ENCODE measurements at regions not wholly inside any gene's neighbourhood (a gene's known extent, or its start where the extent isn't known, plus 50 kb on each side); places are given as distances from the start of the nearest gene placed in this dataset.

DNA sequence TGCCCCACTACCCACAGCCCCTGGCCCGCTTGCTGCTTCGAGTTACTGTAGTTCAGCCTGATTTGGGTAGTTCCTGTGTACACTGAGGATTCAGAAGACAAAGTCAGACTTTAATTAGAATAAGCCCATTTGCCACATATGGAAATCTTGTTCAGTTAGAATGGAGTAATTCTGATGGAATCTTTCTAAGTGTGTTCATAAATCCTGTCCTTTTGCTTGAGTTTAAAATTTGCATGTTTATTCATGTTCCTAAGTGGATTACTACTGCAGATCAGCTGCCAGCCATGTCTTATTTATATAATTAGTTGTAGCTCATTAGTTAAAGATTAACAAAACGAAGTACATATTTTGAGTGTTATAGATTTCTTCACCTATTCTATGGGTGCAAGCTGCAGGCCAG lies 504.5 kb downstream of the PCNX1 start:
- Histone ChIP-seq H3K36me3 (ENCODE audit: control insufficient read depth in 1 of 2, insufficient read depth in 2 of 2, low read depth in 1 of 2, low read length in 2 of 2) (no peaks in the 10 kb centered on the region), H3K4me2 (ENCODE audit: low read length, poor library complexity, severe bottlenecking) (no peak overlapping the region), H3K9ac (ENCODE audit: low read length) (no peak overlapping the region), H4K91ac (ENCODE audit: low read length) (no peak overlapping the region), H2BK15ac (ENCODE audit: low read depth, poor library complexity, severe bottlenecking) (no peak overlapping the region), H3K9me3 (ENCODE audit: control insufficient read depth, low read length) (no peaks in the 10 kb centered on the region), H3K14ac (ENCODE audit: low read length in 2 of 2) (no peak overlapping the region), H3K4me3 (ENCODE audit: insufficient read depth in 1 of 2, low read depth in 1 of 2, low read length in 2 of 2) (no peak overlapping the region), H3K4ac (ENCODE audit: low read depth in 1 of 2, low read length in 2 of 2) (no peak overlapping the region), H3K27ac (ENCODE audit: low read length, poor library complexity, severe bottlenecking) (no peak overlapping the region), H2BK12ac (ENCODE audit: low read length in 2 of 2) (no peak overlapping the region), H3K79me1 (replicated peaks; ENCODE audit: low read length, poor library complexity, severe bottlenecking) (peaks cover 20% of the 10 kb centered on the region), H3K27me3 (ENCODE audit: control insufficient read depth in 1 of 2, insufficient read depth in 1 of 2, low read length in 2 of 2) (no peaks in the 10 kb centered on the region), H3K4me1 (ENCODE audit: control insufficient read depth, insufficient read depth, low read depth, low read length) (no peaks in the 10 kb centered on the region), H2AK5ac (ENCODE audit: low read length, severe bottlenecking) (no peak overlapping the region), H2AFZ (ENCODE audit: low read depth, low read length) (no peak overlapping the region), H4K8ac (ENCODE audit: low read length) (no peak overlapping the region), H3K18ac (ENCODE audit: low read depth in 1 of 2, low read length in 2 of 2) (no peak overlapping the region), H2BK5ac (ENCODE audit: low read depth, low read length, poor library complexity, severe bottlenecking) (no peak overlapping the region), H3K23ac (ENCODE audit: low read length in 2 of 2) (no peak overlapping the region), H2BK120ac (ENCODE audit: low read depth, low read length) (no peak overlapping the region)
- WGBS: 97% methylated on average over 2 of the region's 3 CpGs
- no peak for DNase-seq

- Histone ChIP-seq H3K9me3 (ENCODE audit: control insufficient read depth, low read length) (no peaks in the 10 kb centered on the region), H3K79me1 (replicated peaks; ENCODE audit: low read length, poor library complexity, severe bottlenecking) (peaks cover 15% of the 10 kb centered on the region), H2BK5ac (ENCODE audit: low read depth, low read length, poor library complexity, severe bottlenecking) (no peak overlapping the region), H2AFZ (ENCODE audit: low read depth, low read length) (no peak overlapping the region), H3K27me3 (ENCODE audit: control insufficient read depth in 1 of 2, insufficient read depth in 1 of 2, low read length in 2 of 2) (no peaks in the 10 kb centered on the region), H3K9ac (ENCODE audit: low read length) (peak overlapping the region; percentile 27), H4K91ac (ENCODE audit: low read length) (no peak overlapping the region), H3K18ac (ENCODE audit: low read depth in 1 of 2, low read length in 2 of 2) (no peak overlapping the region), H2BK15ac (ENCODE audit: low read depth, poor library complexity, severe bottlenecking) (no peak overlapping the region), H3K27ac (ENCODE audit: low read length, poor library complexity, severe bottlenecking) (no peak overlapping the region), H3K4me3 (ENCODE audit: insufficient read depth in 1 of 2, low read depth in 1 of 2, low read length in 2 of 2) (no peak overlapping the region), H3K14ac (ENCODE audit: low read length in 2 of 2) (no peak overlapping the region), H2AK5ac (ENCODE audit: low read length, severe bottlenecking) (no peak overlapping the region), H3K23ac (ENCODE audit: low read length in 2 of 2) (no peak overlapping the region), H3K4me1 (ENCODE audit: control insufficient read depth, insufficient read depth, low read depth, low read length) (no peaks in the 10 kb centered on the region), H4K8ac (ENCODE audit: low read length) (no peak overlapping the region), H3K4ac (ENCODE audit: low read depth in 1 of 2, low read length in 2 of 2) (no peak overlapping the region), H2BK120ac (ENCODE audit: low read depth, low read length) (no peak overlapping the region), H3K4me2 (ENCODE audit: low read length, poor library complexity, severe bottlenecking) (no peak overlapping the region), H3K36me3 (ENCODE audit: control insufficient read depth in 1 of 2, insufficient read depth in 2 of 2, low read depth in 1 of 2, low read length in 2 of 2) (no peaks in the 10 kb centered on the region), H2BK12ac (ENCODE audit: low read length in 2 of 2) (no peak overlapping the region)
- DNase-seq: peak; percentile 36
- no CpG with 5 or more reads among the region's 5 CpGs for WGBS
Measured at GRCh38 chr14:71414631-71415403, 507.6 kb downstream of the PCNX1 start.

DNA sequence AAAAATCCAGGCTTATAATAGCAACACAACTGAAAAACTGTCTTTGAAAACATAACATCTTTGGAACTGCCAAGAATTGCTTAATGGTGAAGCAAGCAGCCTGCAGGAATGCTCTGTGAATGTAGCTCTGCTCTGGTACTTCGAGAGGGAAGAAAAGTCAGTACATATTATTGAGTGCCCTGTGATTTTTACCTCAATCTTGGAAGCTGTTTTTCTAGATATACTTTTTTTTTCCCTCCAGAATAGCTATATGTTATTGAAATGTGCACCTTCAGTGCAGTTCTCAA lies 508.1 kb downstream of the PCNX1 start:
- Histone ChIP-seq H2BK12ac (ENCODE audit: low read length in 2 of 2) (no peak overlapping the region), H2AK5ac (ENCODE audit: low read length, severe bottlenecking) (no peak overlapping the region), H3K27ac (ENCODE audit: low read length, poor library complexity, severe bottlenecking) (no peak overlapping the region), H3K27me3 (ENCODE audit: control insufficient read depth in 1 of 2, insufficient read depth in 1 of 2, low read length in 2 of 2) (no peaks in the 10 kb centered on the region), H3K4me1 (ENCODE audit: control insufficient read depth, insufficient read depth, low read depth, low read length) (no peaks in the 10 kb centered on the region), H3K4me2 (ENCODE audit: low read length, poor library complexity, severe bottlenecking) (no peak overlapping the region), H4K8ac (ENCODE audit: low read length) (no peak overlapping the region), H3K4me3 (ENCODE audit: insufficient read depth in 1 of 2, low read depth in 1 of 2, low read length in 2 of 2) (no peak overlapping the region), H3K9me3 (ENCODE audit: control insufficient read depth, low read length) (no peaks in the 10 kb centered on the region), H4K91ac (ENCODE audit: low read length) (no peak overlapping the region), H3K79me1 (replicated peaks; ENCODE audit: low read length, poor library complexity, severe bottlenecking) (peaks cover 15% of the 10 kb centered on the region), H2BK5ac (ENCODE audit: low read depth, low read length, poor library complexity, severe bottlenecking) (no peak overlapping the region), H2BK120ac (ENCODE audit: low read depth, low read length) (no peak overlapping the region), H3K14ac (ENCODE audit: low read length in 2 of 2) (no peak overlapping the region), H3K36me3 (ENCODE audit: control insufficient read depth in 1 of 2, insufficient read depth in 2 of 2, low read depth in 1 of 2, low read length in 2 of 2) (no peaks in the 10 kb centered on the region), H3K4ac (ENCODE audit: low read depth in 1 of 2, low read length in 2 of 2) (no peak overlapping the region), H3K9ac (ENCODE audit: low read length) (no peak overlapping the region), H2AFZ (ENCODE audit: low read depth, low read length) (no peak overlapping the region), H3K18ac (ENCODE audit: low read depth in 1 of 2, low read length in 2 of 2) (no peak overlapping the region), H3K23ac (ENCODE audit: low read length in 2 of 2) (no peak overlapping the region), H2BK15ac (ENCODE audit: low read depth, poor library complexity, severe bottlenecking) (no peak overlapping the region)
- WGBS: no CpG with 5 or more reads among the region's 1 CpG
- DNase-seq: peak; percentile 43

- Histone ChIP-seq H3K27me3 (ENCODE audit: control insufficient read depth in 1 of 2, insufficient read depth in 1 of 2, low read length in 2 of 2) (no peaks in the 10 kb centered on the region), H3K27ac (ENCODE audit: low read length, poor library complexity, severe bottlenecking) (no peak overlapping the region), H3K9me3 (ENCODE audit: control insufficient read depth, low read length) (no peaks in the 10 kb centered on the region), H3K23ac (ENCODE audit: low read length in 2 of 2) (no peak overlapping the region), H3K36me3 (ENCODE audit: control insufficient read depth in 1 of 2, insufficient read depth in 2 of 2, low read depth in 1 of 2, low read length in 2 of 2) (no peaks in the 10 kb centered on the region), H3K18ac (ENCODE audit: low read depth in 1 of 2, low read length in 2 of 2) (no peak overlapping the region), H3K4ac (ENCODE audit: low read depth in 1 of 2, low read length in 2 of 2) (no peak overlapping the region), H3K4me3 (ENCODE audit: insufficient read depth in 1 of 2, low read depth in 1 of 2, low read length in 2 of 2) (no peak overlapping the region), H2BK120ac (ENCODE audit: low read depth, low read length) (no peak overlapping the region), H4K91ac (ENCODE audit: low read length) (no peak overlapping the region), H3K79me1 (replicated peaks; ENCODE audit: low read length, poor library complexity, severe bottlenecking) (peaks cover 13% of the 10 kb centered on the region), H2BK12ac (ENCODE audit: low read length in 2 of 2) (no peak overlapping the region), H3K14ac (ENCODE audit: low read length in 2 of 2) (no peak overlapping the region), H2BK5ac (ENCODE audit: low read depth, low read length, poor library complexity, severe bottlenecking) (no peak overlapping the region), H4K8ac (ENCODE audit: low read length) (no peak overlapping the region), H3K4me2 (ENCODE audit: low read length, poor library complexity, severe bottlenecking) (no peak overlapping the region), H2AFZ (ENCODE audit: low read depth, low read length) (no peak overlapping the region), H2BK15ac (ENCODE audit: low read depth, poor library complexity, severe bottlenecking) (no peak overlapping the region), H3K4me1 (ENCODE audit: control insufficient read depth, insufficient read depth, low read depth, low read length) (no peaks in the 10 kb centered on the region), H2AK5ac (ENCODE audit: low read length, severe bottlenecking) (no peak overlapping the region), H3K9ac (ENCODE audit: low read length) (no peak overlapping the region)
- 86% methylated on average over 2 of the region's 3 CpGs for WGBS
- no peak for DNase-seq
Measured at GRCh38 chr14:71416392-71416791, 509.1 kb downstream of the PCNX1 start.

Measured in mesenchymal stem cell (in vitro differentiated cells and primary cell).